ENCODE measurements at regions not wholly inside any gene's neighbourhood (a gene's known extent, or its start where the extent isn't known, plus 50 kb on each side); places are given as distances from the start of the nearest gene placed in this dataset.

DNA sequence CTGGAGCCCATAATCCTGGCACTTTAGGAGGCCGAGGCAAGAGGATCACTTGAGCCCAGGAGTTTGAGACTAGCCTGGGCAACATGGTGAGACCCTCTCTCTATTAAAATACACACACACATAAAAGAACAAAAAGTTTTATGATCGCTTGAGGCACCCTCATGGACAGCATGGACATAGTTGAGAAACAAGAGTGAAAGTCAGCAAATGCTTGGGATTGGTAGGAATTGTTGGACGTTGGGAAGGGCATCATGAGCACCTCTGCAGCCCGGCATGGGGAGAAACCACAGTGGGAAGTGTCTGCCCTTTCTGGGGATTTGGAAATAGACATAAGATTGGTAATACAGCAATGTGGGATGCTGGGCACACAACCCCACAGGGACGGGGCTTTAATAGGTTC lies 231.9 kb upstream of the FOXN3 start:
- no peak for TF ChIP-seq CTCF (IDR thresholded peaks at IDR 0.05; ENCODE audit: low read depth, low read length)
- DNase-seq (ENCODE audit: extremely low read depth, low read depth), result no peak

GRCh38 chr14:89648510-89648909 lies 231.5 kb upstream of the FOXN3 start:
- TF ChIP-seq CTCF (IDR thresholded peaks at IDR 0.05; ENCODE audit: low read depth, low read length), result no peak
- DNase-seq (ENCODE audit: extremely low read depth, low read depth), result no peak

GRCh38 chr14:89646971-89647370 lies 229.9 kb upstream of the FOXN3 start:
- no peak for DNase-seq (ENCODE audit: extremely low read depth, low read depth)
- TF ChIP-seq CTCF (IDR thresholded peaks at IDR 0.05; ENCODE audit: low read depth, low read length), result no peak

GRCh38 chr14:89644641-89645040 lies 227.6 kb upstream of the FOXN3 start:
- TF ChIP-seq CTCF (IDR thresholded peaks at IDR 0.05; ENCODE audit: low read depth, low read length), result no peak

GRCh38 chr14:89641495-89642175 lies 224.6 kb upstream of the FOXN3 start:
- TF ChIP-seq CTCF (IDR thresholded peaks at IDR 0.05; ENCODE audit: low read depth, low read length), result no peak
- no peak for DNase-seq (ENCODE audit: extremely low read depth, low read depth)

More at GRCh38 chr14:89644641-89645040, 227.6 kb upstream of the FOXN3 start:
- no peak for DNase-seq (ENCODE audit: extremely low read depth, low read depth)

- DNase-seq (ENCODE audit: extremely low read depth, low read depth), result no peak
Observed at GRCh38 chr14:89640141-89640540, 223.1 kb upstream of the FOXN3 start.

GRCh38 chr14:89639687-89640086 lies 222.7 kb upstream of the FOXN3 start:
- no peak for TF ChIP-seq CTCF (IDR thresholded peaks at IDR 0.05; ENCODE audit: low read depth, low read length)
- no peak for DNase-seq (ENCODE audit: extremely low read depth, low read depth)

More at GRCh38 chr14:89640141-89640540, 223.1 kb upstream of the FOXN3 start:
- no peak for TF ChIP-seq CTCF (IDR thresholded peaks at IDR 0.05; ENCODE audit: low read depth, low read length)

Data from AG09319 (cell line).